Testis (tissue), 2 donors: ENCODE measurements at regions not wholly inside any gene's neighbourhood (a gene's known extent, or its start where the extent isn't known, plus 50 kb on each side); places are given as distances from the start of the nearest gene placed in this dataset.

Experiments used
- DNase-seq: peaks from one replicate; pipeline ENCODE4 v3.0.0-alpha.2; 2019
- H3K27ac ChIP-seq, 2 donors: fragments of 200-600 bp; sonication (generic); one replicate each; pipeline ENCODE4 v1.5.1; 2019
- H3K27me3 ChIP-seq: fragments of 200-600 bp; sonication (generic); one replicate; pipeline ENCODE4 v1.5.1; 2019
- H3K36me3 ChIP-seq: fragments of 200-600 bp; sonication (generic); one replicate; pipeline ENCODE4 v1.5.1; 2017; ENCODE audit warnings: low read depth; ENCODE audit errors: missing control alignments
- H3K4me1 ChIP-seq: fragments of 200-600 bp; sonication (generic); one replicate; pipeline ENCODE4 v1.5.1; 2019
- H3K4me3 ChIP-seq, 2 donors: fragments of 200-600 bp; sonication (generic); one replicate each; pipeline ENCODE4 v1.5.1; 2017 to 2019
- H3K9me3 ChIP-seq: fragments of 200-600 bp; sonication (generic); one replicate; pipeline ENCODE4 v1.5.1; 2017
- CTCF ChIP-seq, 3 experiments: fragments of 450-650 bp in 2 of 3; fragments of 200-600 bp in 1 of 3; sonication (generic) in 1 of 3; IDR thresholded peaks; one replicate each; pipeline ENCODE4 v1.5.1; 2016 to 2019; ENCODE audit warnings: antibody characterized with exemption in 3 of 3, mild to moderate bottlenecking in 2 of 3, moderate library complexity in 1 of 3
- POLR2A ChIP-seq: fragments of 450-650 bp; IDR thresholded peaks from one replicate; pipeline ENCODE4 v1.6.1; 2017; ENCODE audit warnings: antibody characterized with exemption, mild to moderate bottlenecking, moderate library complexity
- WGBS, 2 donors: methylation state at CpG; one replicate each; pipeline ENCODE4 v1.1.5; 2018; 5-methylcytosine and 5-hydroxymethylcytosine counted together
- intact Hi-C: fragments of 100-400 bp; cut with DNase I; formaldehyde crosslinking; loops from one replicate; pipeline ENCODE4 v1.15.1; 2023; ENCODE audit warnings: low total_unique reads

GRCh38 chr1:195951313-195951712 is 656.9 kb downstream of the KCNT2 start:
- intact Hi-C loops: no loop called here
- no peaks in the 10 kb centered on the region for H3K4me1 ChIP-seq
- H3K36me3 ChIP-seq: no peaks in the 10 kb centered on the region
- DNase-seq: no peak
- WGBS, 2 donors: 78 to 87% methylated on average over 2 of the region's 2 CpGs
- H3K9me3 ChIP-seq: no peaks in the 10 kb centered on the region
- H3K27ac ChIP-seq: no peak overlapping the region
- H3K4me3 ChIP-seq: no peak overlapping the region
- H3K27me3 ChIP-seq: no peaks in the 10 kb centered on the region
- TF ChIP-seq CTCF (IDR thresholded peaks at IDR 0.05) (no peak), POLR2A (no peak)

- H3K27ac ChIP-seq: no peak overlapping the region
- H3K9me3 ChIP-seq: no peaks in the 10 kb centered on the region
- H3K4me3 ChIP-seq: no peak overlapping the region
- no peak for DNase-seq
- H3K4me1 ChIP-seq: no peaks in the 10 kb centered on the region
- intact Hi-C loops: no loop called here
- no peaks in the 10 kb centered on the region for H3K27me3 ChIP-seq
- no peaks in the 10 kb centered on the region for H3K36me3 ChIP-seq
- 46 to 73% methylated on average over 10 to 18 of the region's 22 CpGs for WGBS, 2 donors
- no peak for TF ChIP-seq CTCF (IDR thresholded peaks at IDR 0.05)
- no peak for TF ChIP-seq POLR2A
Observed at GRCh38 chr1:195948123-195948895, 659.9 kb downstream of the KCNT2 start.

- intact Hi-C loops: no loop called here
- WGBS, 2 donors: 90 to 93% methylated on average over 4 of the region's 4 CpGs
- Histone ChIP-seq H3K27me3 (no peaks in the 10 kb centered on the region), H3K4me1 (no peaks in the 10 kb centered on the region), H3K9me3 (no peaks in the 10 kb centered on the region), H3K4me3 (no peak overlapping the region), H3K27ac (no peak overlapping the region), H3K36me3 (no peaks in the 10 kb centered on the region)
- no peak for DNase-seq
- TF ChIP-seq CTCF (IDR thresholded peaks at IDR 0.05): no peak
- TF ChIP-seq POLR2A: no peak
Observed at GRCh38 chr1:195946500-195946899, 661.7 kb downstream of the KCNT2 start.

- Histone ChIP-seq H3K36me3 (no peaks in the 10 kb centered on the region), H3K4me1 (peaks cover 4% of the 10 kb centered on the region), H3K27ac (no peak overlapping the region), H3K9me3 (no peaks in the 10 kb centered on the region), H3K27me3 (no peaks in the 10 kb centered on the region), H3K4me3 (no peak overlapping the region)
- intact Hi-C loops: no loop called here
- DNase-seq: no peak
- TF ChIP-seq CTCF (IDR thresholded peaks at IDR 0.05): no peak
- no peak for TF ChIP-seq POLR2A
- 84 to 100% methylated on average over 1 of the region's 1 CpG for WGBS, 2 donors
Observed at GRCh38 chr1:195941795-195942194, 666.4 kb downstream of the KCNT2 start.

GRCh38 chr1:195941314-195941713 is 666.9 kb downstream of the KCNT2 start:
- 82 to 84% methylated on average over 1 of the region's 1 CpG for WGBS, 2 donors
- TF ChIP-seq CTCF (IDR thresholded peaks at IDR 0.05) (no peak), POLR2A (no peak)
- Histone ChIP-seq H3K27me3 (no peaks in the 10 kb centered on the region), H3K9me3 (no peaks in the 10 kb centered on the region), H3K4me3 (no peak overlapping the region), H3K4me1 (peaks cover 4% of the 10 kb centered on the region), H3K27ac (no peak overlapping the region), H3K36me3 (no peaks in the 10 kb centered on the region)
- intact Hi-C loops: no loop called here
- no peak for DNase-seq
